A673 (cell line): ENCODE measurements at regions not wholly inside any gene's neighbourhood (a gene's known extent, or its start where the extent isn't known, plus 50 kb on each side); places are given as distances from the start of the nearest gene placed in this dataset.

Experiments
- BruUV-seq: library from RNA; stranded (reverse); fragments of 400-500 nt; replicated peaks from 2 replicates; lab custom pipeline; 2021; lab: Mats Ljungman, UMichigan
- CTCF ChIA-PET: fragments of 300-600 bp; sonication (Branson Sonifier 250); formaldehyde crosslinking; loops from one replicate; lab custom pipeline; 2022; ENCODE audit warnings: antibody characterized with exemption; lab: Charles Lee
- POLR2A ChIA-PET: fragments of 300-600 bp; sonication (Branson Sonifier 250); formaldehyde crosslinking; loops from one replicate; lab custom pipeline; 2022; ENCODE audit warnings: antibody characterized with exemption; ENCODE audit not compliant: low non-redundant PET; lab: Charles Lee
- DNase-seq: peaks from one replicate; pipeline ENCODE4 v3.0.0-alpha.2; 2015; ENCODE audit warnings: low spot score
- H3K27ac ChIP-seq: fragments of 200-600 bp; sonication (generic); 2 replicates; pipeline ENCODE4 v1.5.1; 2016; ENCODE audit warnings: mixed run types, low read depth, mild to moderate bottlenecking, mixed read lengths, antibody characterized with exemption, low read length; ENCODE audit not compliant: poor library complexity, severe bottlenecking
- H3K27me3 ChIP-seq: fragments of 200-600 bp; sonication (generic); replicated peaks from 2 replicates; pipeline ENCODE4 v1.6.1; 2017; ENCODE audit warnings: mixed run types, low read depth, mild to moderate bottlenecking, mixed read lengths, antibody characterized with exemption, low read length; ENCODE audit not compliant: insufficient read depth, poor library complexity
- H3K36me3 ChIP-seq: fragments of 200-600 bp; sonication (generic); 2 replicates; pipeline ENCODE4 v1.6.1; 2016; ENCODE audit warnings: mixed run types, mild to moderate bottlenecking, mixed read lengths, antibody characterized with exemption, low read length; ENCODE audit not compliant: insufficient read depth, poor library complexity, severe bottlenecking
- H3K4me1 ChIP-seq: fragments of 200-600 bp; sonication (generic); 2 replicates; pipeline ENCODE4 v1.6.1; 2017; ENCODE audit warnings: mixed run types, mild to moderate bottlenecking, mixed read lengths, antibody characterized with exemption, low read length; ENCODE audit not compliant: insufficient read depth, poor library complexity, severe bottlenecking
- H3K4me3 ChIP-seq: fragments of 200-600 bp; sonication (generic); 2 replicates; pipeline ENCODE4 v1.5.1; 2016; ENCODE audit warnings: low read depth, mixed run types, mild to moderate bottlenecking, mixed read lengths, low read length; ENCODE audit not compliant: poor library complexity, severe bottlenecking
- H3K9me3 ChIP-seq: fragments of 200-600 bp; sonication (generic); 2 replicates; pipeline ENCODE4 v1.6.1; 2016; ENCODE audit warnings: mixed run types, low read depth, mild to moderate bottlenecking, mixed read lengths, antibody characterized with exemption, low read length; ENCODE audit not compliant: poor library complexity, severe bottlenecking
- CTCF ChIP-seq: fragments of 300-800, 200-600 bp; sonication (generic); conservative IDR thresholded peaks from 2 replicates; pipeline ENCODE4 v1.5.1; 2017; ENCODE audit warnings: low read depth, mild to moderate bottlenecking, antibody characterized with exemption, low read length, moderate library complexity, mixed read lengths
- EZH2 ChIP-seq: fragments of 200-600 bp; sonication (generic); IDR thresholded peaks from 2 replicates; pipeline ENCODE4 v1.6.1; 2017; ENCODE audit warnings: borderline replicate concordance, low read depth, mild to moderate bottlenecking, mixed read lengths, antibody characterized with exemption, low read length; ENCODE audit not compliant: poor library complexity, severe bottlenecking
- intact Hi-C: fragments of 100-400 bp; cut with micrococcal nuclease; formaldehyde crosslinking; loops from one replicate; pipeline ENCODE4 v1.10.0; 2022; ENCODE audit not compliant: unreplicated experiment

GRCh38 chr3:152087153-152087552 is 181.6 kb upstream of the MBNL1 start:
- DNase-seq = no peak
- H3K36me3 ChIP-seq = no peaks in the 10 kb centered on the region
- H3K4me1 ChIP-seq = peaks cover 10% of the 10 kb centered on the region
- BruUV-seq = no TSS peak
- H3K27me3 ChIP-seq = no peaks in the 10 kb centered on the region
- no peaks in the 10 kb centered on the region for H3K9me3 ChIP-seq
- H3K27ac ChIP-seq = no peak overlapping the region
- intact Hi-C loops = no loop called here
- no peak overlapping the region for H3K4me3 ChIP-seq
- CTCF ChIA-PET = no interaction called here
- POLR2A ChIA-PET = no interaction called here
- TF ChIP-seq CTCF (no peak), EZH2 (no peak)

- intact Hi-C loops = no loop called here
- BruUV-seq = no TSS peak
- Histone ChIP-seq H3K9me3 (no peaks in the 10 kb centered on the region), H3K4me1 (peaks cover 3% of the 10 kb centered on the region), H3K27me3 (no peaks in the 10 kb centered on the region), H3K27ac (no peak overlapping the region), H3K36me3 (no peaks in the 10 kb centered on the region), H3K4me3 (no peak overlapping the region)
- no peak for TF ChIP-seq CTCF
- TF ChIP-seq EZH2 = no peak
- DNase-seq = no peak
- POLR2A ChIA-PET = no interaction called here
- CTCF ChIA-PET = no interaction called here
Measured at GRCh38 chr3:152089528-152089927, 179.2 kb upstream of the MBNL1 start.

GRCh38 chr3:152091725-152092124 is 177.0 kb upstream of the MBNL1 start:
- no peak for DNase-seq
- H3K27ac ChIP-seq = no peak overlapping the region
- BruUV-seq = no TSS peak
- no peaks in the 10 kb centered on the region for H3K27me3 ChIP-seq
- ChIA-PET POLR2A (no interaction called here), CTCF (no interaction called here)
- intact Hi-C loops = no loop called here
- H3K4me3 ChIP-seq = no peak overlapping the region
- no peaks in the 10 kb centered on the region for H3K4me1 ChIP-seq
- H3K36me3 ChIP-seq = no peaks in the 10 kb centered on the region
- TF ChIP-seq CTCF = no peak
- no peaks in the 10 kb centered on the region for H3K9me3 ChIP-seq
